Activated CD4-positive, alpha-beta T cell treated with anti-CD3 and anti-CD28 coated beads, Interleukin-2, amount 50 U/mL, for 24 hours (primary cell): ENCODE measurements at regions not wholly inside any gene's neighbourhood (a gene's known extent, or its start where the extent isn't known, plus 50 kb on each side); places are given as distances from the start of the nearest gene placed in this dataset.
"Not testable (repeated sequence)": the region's sequence is repeated elsewhere in the genome, so short reads cannot be mapped to it uniquely, and the experiment has no call there.

Source experiments
- DNase-seq, 2 donors: peaks; one replicate each; pipeline ENCODE4 v3.0.0-alpha.2; 2020; ENCODE audit warnings: low read depth in 1 of 2, low spot score in 1 of 2

DNA sequence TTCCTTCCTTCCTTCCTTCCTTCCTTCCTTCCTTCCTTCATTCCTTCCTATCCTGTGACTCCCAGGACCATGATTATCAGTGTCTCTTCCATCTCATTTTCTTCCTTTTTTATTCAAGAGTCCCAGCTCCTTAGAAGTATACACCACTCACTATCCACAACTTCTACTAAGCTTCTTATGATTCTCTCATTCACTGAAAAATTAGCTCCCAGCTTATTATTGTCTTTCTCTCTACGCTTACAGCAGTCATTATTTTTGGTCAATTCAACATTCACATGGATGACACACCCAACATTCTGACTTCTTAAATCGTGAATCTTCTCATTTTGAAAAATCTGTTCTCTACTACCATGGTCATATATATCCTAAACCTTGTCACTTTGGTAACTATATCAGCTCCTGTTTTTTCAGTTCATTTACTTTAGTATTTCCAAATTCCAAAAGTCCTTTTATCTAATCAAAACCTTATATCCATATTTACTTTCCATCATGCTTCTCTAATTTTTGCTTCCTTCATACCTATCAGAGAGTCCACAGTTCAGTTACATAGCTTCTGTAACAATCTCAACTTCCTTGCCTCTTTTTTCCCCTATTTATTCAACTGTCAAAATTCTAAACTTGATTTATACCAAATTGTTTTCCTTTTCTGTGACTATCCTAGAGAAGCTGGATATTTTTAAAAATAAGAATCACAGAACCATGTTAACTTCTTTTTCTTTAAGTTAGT, 677.5 kb downstream of the RAPGEF2 start:
- no peak for DNase-seq

DNA sequence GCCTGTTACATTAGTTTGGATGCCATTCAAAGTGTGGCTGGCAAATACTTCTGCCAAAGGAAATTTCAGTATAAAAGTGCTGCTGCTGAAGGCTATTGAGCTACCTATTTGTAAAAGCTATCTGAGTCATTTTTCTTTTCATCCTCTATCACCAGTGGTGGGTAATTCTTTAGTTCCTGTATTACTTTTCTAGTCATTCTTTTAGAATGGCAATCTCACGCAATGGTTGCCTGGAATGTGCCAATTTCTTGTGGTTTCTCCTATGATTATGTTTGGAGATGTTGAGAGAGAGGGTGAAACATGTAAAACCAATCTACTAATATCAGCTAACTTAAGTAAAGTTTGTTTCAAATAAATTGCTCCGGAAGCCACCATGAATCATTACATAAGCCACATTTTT, 685.0 kb downstream of the RAPGEF2 start:
- no peak for DNase-seq

GRCh38 chr4:159791334-159791733, 688.5 kb downstream of the RAPGEF2 start:
- DNase-seq, result no peak

DNA sequence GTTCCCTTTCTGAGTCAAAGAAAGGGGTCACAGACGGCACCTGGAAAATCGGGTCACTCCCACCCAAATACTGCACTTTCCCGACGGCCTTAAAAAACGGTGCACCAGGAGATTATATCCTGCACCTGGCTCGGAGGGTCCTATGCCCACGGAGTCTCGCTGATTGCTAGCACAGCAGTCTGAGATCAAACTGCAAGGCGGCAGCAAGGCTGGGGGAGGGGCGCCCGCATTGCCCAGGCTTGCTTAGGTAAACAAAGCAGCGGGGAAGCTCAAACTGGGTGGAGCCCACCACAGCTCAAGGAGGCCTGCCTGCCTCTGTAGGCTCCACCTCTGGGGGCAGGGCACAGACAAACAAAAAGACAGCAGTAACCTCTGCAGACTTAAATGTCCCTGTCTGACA, 701.7 kb downstream of the RAPGEF2 start:
- DNase-seq, result not testable (repeated sequence)

GRCh38 chr4:159823743-159824142, 720.9 kb downstream of the RAPGEF2 start:
- no peak for DNase-seq

DNA sequence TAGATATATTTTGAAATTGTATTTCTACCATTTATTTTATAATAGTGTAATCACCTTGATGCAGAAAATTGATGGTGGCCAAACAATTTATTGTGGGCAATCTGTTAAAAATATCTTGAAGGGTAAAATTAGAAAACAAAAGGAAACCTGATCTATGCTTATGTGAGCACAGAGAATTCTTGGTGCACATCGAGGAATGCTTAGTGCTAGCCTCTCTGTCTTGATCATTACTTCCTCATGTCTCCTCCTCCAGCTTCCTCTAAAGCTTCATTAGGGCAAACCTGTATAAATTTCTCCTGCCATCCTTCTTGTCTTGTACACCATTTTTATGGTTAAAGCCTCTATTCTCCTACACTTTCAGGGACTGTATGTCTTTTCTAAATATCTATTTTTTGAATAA, 725.8 kb downstream of the RAPGEF2 start:
- no peak for DNase-seq

- no peak for DNase-seq
These were observed 726.3 kb downstream of the RAPGEF2 start for GRCh38 chr4:159829184-159829583.

GRCh38 chr4:159837071-159837470, 734.2 kb downstream of the RAPGEF2 start:
- no peak for DNase-seq

GRCh38 chr4:159855731-159856130, 752.9 kb downstream of the RAPGEF2 start:
- no peak for DNase-seq

GRCh38 chr4:159856451-159856850, 753.6 kb downstream of the RAPGEF2 start:
- no peak for DNase-seq

DNA sequence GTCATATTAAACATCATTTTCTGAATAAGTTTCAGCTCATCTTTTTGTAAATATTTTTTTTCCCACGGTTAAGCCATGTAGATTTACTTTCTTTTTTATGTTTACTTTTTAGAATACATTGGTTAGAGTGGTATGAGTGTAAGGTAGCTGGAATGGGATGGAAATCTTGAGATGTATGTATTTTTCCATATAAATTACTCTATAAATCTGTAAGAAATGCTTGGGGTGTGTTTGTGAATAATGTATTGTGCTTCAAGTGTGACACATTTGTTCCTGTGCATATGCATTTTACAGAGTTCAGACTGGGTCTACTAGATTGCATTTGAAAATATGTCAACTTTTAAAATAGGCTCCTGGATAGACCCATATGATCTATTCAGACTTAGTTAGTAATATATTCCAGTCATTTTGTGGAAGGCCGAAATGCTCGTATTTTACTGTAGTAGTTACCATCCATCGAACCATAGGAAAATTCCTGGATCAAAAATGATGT, 756.8 kb downstream of the RAPGEF2 start:
- DNase-seq, result no peak

DNA sequence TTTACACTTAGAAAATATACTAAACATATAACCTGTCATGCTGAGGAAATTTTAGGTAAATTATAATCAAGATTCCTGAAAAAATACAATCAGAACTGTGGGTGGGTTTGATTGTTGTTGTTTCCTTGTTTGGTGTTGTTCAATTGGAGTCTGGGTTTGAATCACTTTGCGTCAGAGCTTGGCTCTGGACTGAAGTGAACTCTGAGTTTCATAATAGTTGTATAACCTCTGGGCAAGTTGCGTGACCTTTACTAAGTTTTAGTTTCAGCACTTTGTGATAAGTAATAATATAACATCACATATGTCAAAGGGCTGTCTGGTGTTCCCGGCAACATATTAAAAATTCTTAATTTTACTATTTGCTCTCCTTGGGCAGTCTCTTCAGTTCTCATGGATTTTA, 758.1 kb downstream of the RAPGEF2 start:
- no peak for DNase-seq

GRCh38 chr4:159864337-159864736, 761.5 kb downstream of the RAPGEF2 start:
- no peak for DNase-seq

GRCh38 chr4:159867673-159868072, 764.8 kb downstream of the RAPGEF2 start:
- DNase-seq, result no peak

- DNase-seq, result not testable (repeated sequence)
These were observed 766.1 kb downstream of the RAPGEF2 start for GRCh38 chr4:159868936-159869335.

DNA sequence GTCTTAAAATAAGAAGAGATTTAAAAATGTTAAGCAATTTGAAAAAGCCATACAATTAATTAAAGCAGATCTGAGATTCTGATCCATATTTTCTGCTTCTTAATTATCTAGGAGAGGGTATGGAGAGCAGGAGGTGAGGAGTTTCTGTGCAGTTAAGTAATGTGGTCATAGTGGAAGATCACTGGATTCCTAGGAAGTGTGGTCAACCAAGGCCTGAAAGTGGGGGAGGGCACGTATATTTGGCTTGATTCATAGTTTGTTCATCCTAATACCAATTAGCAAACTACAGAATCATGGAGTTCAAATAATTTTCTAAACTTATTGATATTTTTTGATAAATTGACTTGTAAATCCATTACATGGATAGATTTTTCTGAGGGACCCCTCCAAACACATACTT, 768.3 kb downstream of the RAPGEF2 start:
- DNase-seq, result no peak

DNA sequence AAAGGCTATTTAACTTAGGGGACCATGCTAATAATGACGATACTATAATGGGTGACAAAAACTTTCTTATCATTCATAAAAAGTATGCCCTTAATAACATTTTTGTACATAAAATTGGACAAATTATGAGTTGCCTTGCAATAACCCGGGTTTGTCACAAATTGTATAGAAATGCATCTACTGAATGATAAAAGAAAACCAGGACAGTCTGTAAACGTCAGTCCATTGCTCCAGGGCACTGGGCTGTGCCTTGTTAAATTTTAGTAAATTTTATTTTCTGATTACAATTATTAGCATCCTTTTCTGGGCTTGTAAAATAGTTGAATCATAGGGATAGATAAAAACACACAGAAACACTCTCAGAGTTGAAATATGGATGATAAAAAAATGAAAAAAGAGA, 778.3 kb downstream of the RAPGEF2 start:
- DNase-seq, result no peak

DNA sequence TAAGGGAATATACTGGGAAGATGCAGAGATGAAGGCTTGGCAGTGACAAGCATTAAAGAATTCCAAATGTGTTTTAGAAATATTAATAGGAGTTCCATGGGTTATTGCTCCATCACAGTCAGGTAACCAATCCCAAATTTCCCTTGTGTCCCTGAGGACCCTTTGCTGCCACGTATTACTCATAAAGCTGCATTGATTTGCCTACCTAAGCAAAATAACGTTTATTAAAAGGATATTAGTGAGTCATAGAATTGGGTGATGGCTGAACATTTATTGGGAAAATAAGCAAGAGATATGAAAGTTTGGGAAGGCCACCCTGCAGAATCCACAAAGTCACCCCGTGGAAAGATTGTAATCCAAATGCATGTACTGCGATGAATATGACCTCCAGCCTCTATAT, 782.1 kb downstream of the RAPGEF2 start:
- no peak for DNase-seq

DNA sequence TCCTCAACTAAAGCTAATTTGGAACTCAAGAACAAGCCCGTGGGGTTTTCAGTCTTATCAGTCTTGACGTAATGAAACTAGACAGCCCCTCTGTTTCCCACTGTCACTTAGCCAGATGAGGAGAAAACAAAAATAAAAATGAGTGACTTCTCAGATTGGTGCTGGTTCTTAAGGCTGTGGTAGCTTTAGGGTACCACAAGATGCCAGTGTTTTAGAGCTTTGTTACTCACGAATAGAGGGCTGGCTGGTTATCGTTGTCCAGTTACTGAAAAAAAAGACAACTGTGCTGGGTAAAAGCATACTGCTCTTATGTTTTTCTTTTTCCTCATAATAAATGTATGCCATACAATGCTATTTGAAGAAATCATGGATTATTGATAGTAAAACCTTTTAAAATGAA, 796.7 kb downstream of the RAPGEF2 start:
- DNase-seq, result no peak

DNA sequence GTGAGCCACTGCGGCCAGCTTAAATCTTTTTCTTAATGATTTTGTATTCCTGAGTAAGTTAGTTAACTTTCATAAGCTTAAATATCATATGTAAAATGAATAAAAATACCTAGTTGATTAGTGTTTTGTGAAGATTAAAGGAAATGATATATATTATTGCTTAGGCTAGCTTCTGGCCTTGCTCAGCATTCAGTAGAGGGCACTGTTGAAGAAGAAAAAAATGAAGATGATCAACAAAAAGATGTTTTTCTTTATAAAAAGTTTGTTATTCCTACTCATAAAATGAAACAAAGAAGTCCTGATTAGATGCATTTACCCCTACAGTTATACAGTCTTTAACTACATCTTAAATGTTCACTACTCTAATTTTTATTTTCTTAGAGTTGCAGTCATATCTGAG, 797.7 kb downstream of the RAPGEF2 start:
- no peak for DNase-seq

- DNase-seq, result no peak
These were observed 799.8 kb downstream of the RAPGEF2 start for GRCh38 chr4:159902648-159903047.

DNA sequence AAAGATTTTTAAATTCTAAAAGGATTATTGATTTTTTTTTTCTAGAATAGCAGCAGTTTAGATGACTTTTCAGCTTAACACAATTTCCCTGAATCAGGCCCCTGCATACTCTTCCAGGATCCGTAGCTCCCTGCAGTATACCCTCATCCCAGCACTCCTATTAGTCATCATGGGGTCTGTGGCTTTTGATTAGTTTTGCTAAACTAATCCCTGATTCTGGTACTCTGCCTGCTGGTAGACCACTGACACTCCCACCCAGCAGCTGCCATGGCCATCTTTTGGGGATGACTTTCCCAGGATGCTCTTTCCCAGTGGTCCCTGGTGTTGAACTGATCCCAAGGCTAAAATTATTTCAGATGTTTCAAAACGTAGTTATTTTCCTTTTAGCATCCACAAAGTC, 802.0 kb downstream of the RAPGEF2 start:
- DNase-seq, result no peak

- no peak for DNase-seq
These were observed 803.2 kb downstream of the RAPGEF2 start for GRCh38 chr4:159906051-159906450.
